Spleen (tissue), 11 donors: ENCODE measurements at regions not wholly inside any gene's neighbourhood (a gene's known extent, or its start where the extent isn't known, plus 50 kb on each side); places are given as distances from the start of the nearest gene placed in this dataset.

Experiments
- DNase-seq: peaks from one replicate; pipeline ENCODE4 v3.0.0-alpha.2; 2020
- H3K27ac ChIP-seq, 8 donors: fragments of 200-600 bp; sonication (generic) in 7 of 8; 1 replicate in 4 of 8; 2 replicates in 4 of 8; pipeline versions ENCODE4 v1.5.0 to v1.8.0; 2016 to 2021; ENCODE audit warnings: inconsistent platforms in 4 of 8, mild to moderate bottlenecking in 4 of 8, moderate library complexity in 1 of 8
- H3K27me3 ChIP-seq, 7 donors: fragments of 200-600 bp; sonication (generic) in 6 of 7; replicated peaks in 1 of 7; 1 replicate in 4 of 7; 2 replicates in 3 of 7; pipeline versions ENCODE4 v1.5.0 to v1.8.0; 2016 to 2021; ENCODE audit warnings: inconsistent platforms in 3 of 7, mild to moderate bottlenecking in 1 of 7
- H3K36me3 ChIP-seq, 6 donors: fragments of 200-600 bp; sonication (generic) in 5 of 6; 1 replicate in 4 of 6; 2 replicates in 2 of 6; pipeline versions ENCODE4 v1.5.0 to v1.8.0; 2016 to 2021; ENCODE audit warnings: inconsistent platforms in 2 of 6
- H3K4me1 ChIP-seq, 6 donors: fragments of 200-600 bp; sonication (generic) in 5 of 6; 1 replicate in 3 of 6; 2 replicates in 3 of 6; pipeline versions ENCODE4 v1.5.0 to v1.8.0; 2016 to 2021; ENCODE audit warnings: inconsistent platforms in 3 of 6
- H3K4me3 ChIP-seq, 8 donors: fragments of 200-600 bp; sonication (generic) in 7 of 8; 1 replicate in 4 of 8; 2 replicates in 4 of 8; pipeline versions ENCODE4 v1.5.0 to v1.8.0; 2016 to 2021; ENCODE audit warnings: inconsistent platforms in 4 of 8, mild to moderate bottlenecking in 4 of 8, moderate library complexity in 2 of 8
- H3K9me3 ChIP-seq, 8 donors: fragments of 200-600 bp; sonication (generic) in 7 of 8; 1 replicate in 4 of 8; 2 replicates in 4 of 8; pipeline versions ENCODE4 v1.5.0 to v1.8.0; 2016 to 2021; ENCODE audit warnings: inconsistent platforms in 4 of 8
- POLR2A ChIP-seq, 3 donors: fragments of 450-650 bp; IDR thresholded peaks; one replicate each; pipeline ENCODE4 v1.5.1; 2017; ENCODE audit warnings: antibody characterized with exemption in 3 of 3, mild to moderate bottlenecking in 1 of 3
- POLR2AphosphoS5 ChIP-seq, 3 donors: sonication (generic); formaldehyde crosslinking; IDR thresholded peaks; one replicate each; pipeline ENCODE4 v1.5.1; 2017; ENCODE audit warnings: antibody characterized with exemption in 3 of 3
- WGBS, 5 donors: extraction: QIAGEN DNeasy Blood & Tissue Kit in 3 of 5; methylation state at CpG; one replicate each; pipeline versions ENCODE4 v1.1.5 to v1.1.7; 2013 to 2018; 5-methylcytosine and 5-hydroxymethylcytosine counted together
- intact Hi-C: fragments of 100-400 bp; cut with DNase I; formaldehyde crosslinking; loops from one replicate; pipeline ENCODE4 v1.15.0; 2023; ENCODE audit warnings: low total_unique reads
- TF ChIP-seq, protein P1 (sequence below), 11 experiments: fragments of 200-600 bp in 7 of 11; fragments of 450-650 bp in 4 of 11; sonication (generic) in 4 of 11; IDR thresholded peaks in 8 of 11; conservative IDR thresholded peaks in 3 of 11; 1 replicate in 7 of 11; 2 replicates in 4 of 11; pipeline versions ENCODE4 v1.4.0 to v1.8.0; 2016 to 2021; ENCODE audit warnings: antibody characterized with exemption in 11 of 11, inconsistent platforms in 4 of 11, mild to moderate bottlenecking in 1 of 11
- donor health status: healthy with polysubstance abuse.
- donor health status: DM: no; HTN: no; CAD: no; lungs with moderate emphysema.
- donor health status: DM: no; HTN: no; CAD: no.
- donor health status: Bipolar disorder and iron deficiency.
- donor health status: healthy.
- donor health status: DM: no; HTN: no; CAD: no.
- donor health status: DM: yes; HTN: yes; CAD: no.

DNA sequence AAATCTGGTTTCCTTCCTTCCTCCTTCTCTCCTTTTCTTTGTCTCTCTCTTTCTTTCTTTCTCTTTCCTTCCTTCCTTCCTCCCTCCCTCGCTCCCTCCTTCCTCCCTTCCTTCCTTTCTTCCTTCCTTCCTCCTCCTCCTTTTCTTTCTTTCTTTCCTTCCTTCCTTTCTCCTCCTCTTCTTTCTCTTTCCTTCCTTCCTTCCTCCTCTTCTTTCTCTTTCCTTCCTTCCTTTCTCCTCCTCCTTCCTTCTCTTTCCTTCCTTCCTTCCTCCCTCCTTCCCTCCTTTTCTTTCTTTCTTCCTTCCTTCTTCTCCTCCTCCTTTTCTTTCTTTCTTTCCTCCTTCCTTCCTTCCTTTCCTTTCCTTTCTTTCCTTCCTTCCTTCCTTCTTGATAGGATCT is 61.2 kb downstream of the VIP start:
- Histone ChIP-seq H3K36me3 (no peaks in the 10 kb centered on the region), H3K27ac (no peak overlapping the region), H3K4me1 (no peaks in the 10 kb centered on the region), H3K9me3 (no peaks in the 10 kb centered on the region), H3K4me3 (no peak overlapping the region), H3K27me3 (no peaks in the 10 kb centered on the region)
- TF ChIP-seq POLR2A (IDR thresholded peaks at IDR 0.05) = no peak
- intact Hi-C loops = no loop called here
- DNase-seq = no peak
- WGBS, 5 donors = 48 to 75% (median 66%) methylated on average over 1 of the region's 1 CpG

- Histone ChIP-seq H3K4me3 (no peak overlapping the region), H3K4me1 (no peaks in the 10 kb centered on the region), H3K27me3 (no peaks in the 10 kb centered on the region), H3K9me3 (no peaks in the 10 kb centered on the region), H3K36me3 (no peaks in the 10 kb centered on the region), H3K27ac (no peak overlapping the region)
- WGBS, 5 donors = 80 to 94% (median 86%) methylated on average over 5 of the region's 5 CpGs
- TF ChIP-seq, protein P1, sequence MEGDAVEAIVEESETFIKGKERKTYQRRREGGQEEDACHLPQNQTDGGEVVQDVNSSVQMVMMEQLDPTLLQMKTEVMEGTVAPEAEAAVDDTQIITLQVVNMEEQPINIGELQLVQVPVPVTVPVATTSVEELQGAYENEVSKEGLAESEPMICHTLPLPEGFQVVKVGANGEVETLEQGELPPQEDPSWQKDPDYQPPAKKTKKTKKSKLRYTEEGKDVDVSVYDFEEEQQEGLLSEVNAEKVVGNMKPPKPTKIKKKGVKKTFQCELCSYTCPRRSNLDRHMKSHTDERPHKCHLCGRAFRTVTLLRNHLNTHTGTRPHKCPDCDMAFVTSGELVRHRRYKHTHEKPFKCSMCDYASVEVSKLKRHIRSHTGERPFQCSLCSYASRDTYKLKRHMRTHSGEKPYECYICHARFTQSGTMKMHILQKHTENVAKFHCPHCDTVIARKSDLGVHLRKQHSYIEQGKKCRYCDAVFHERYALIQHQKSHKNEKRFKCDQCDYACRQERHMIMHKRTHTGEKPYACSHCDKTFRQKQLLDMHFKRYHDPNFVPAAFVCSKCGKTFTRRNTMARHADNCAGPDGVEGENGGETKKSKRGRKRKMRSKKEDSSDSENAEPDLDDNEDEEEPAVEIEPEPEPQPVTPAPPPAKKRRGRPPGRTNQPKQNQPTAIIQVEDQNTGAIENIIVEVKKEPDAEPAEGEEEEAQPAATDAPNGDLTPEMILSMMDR (IDR thresholded peaks at IDR 0.05 in 8 of 11, conservative IDR thresholded peaks at IDR 0.05 in 3 of 11) = no peak
- TF ChIP-seq POLR2A (IDR thresholded peaks at IDR 0.05) (no peak), POLR2AphosphoS5 (IDR thresholded peaks at IDR 0.05) (no peak)
- intact Hi-C loops = no loop called here
- no peak for DNase-seq
Observed at GRCh38 chr6:152815230-152815872, 64.8 kb downstream of the VIP start.

GRCh38 chr6:152816055-152816454 is 65.5 kb downstream of the VIP start:
- H3K9me3 ChIP-seq = no peaks in the 10 kb centered on the region
- H3K27ac ChIP-seq = no peak overlapping the region
- no peaks in the 10 kb centered on the region for H3K27me3 ChIP-seq
- WGBS, 5 donors = 48 to 68% (median 66%) methylated on average over 3 of the region's 3 CpGs
- intact Hi-C loops = no loop called here
- no peak for DNase-seq
- H3K36me3 ChIP-seq = no peaks in the 10 kb centered on the region
- no peaks in the 10 kb centered on the region for H3K4me1 ChIP-seq
- TF ChIP-seq POLR2AphosphoS5 (IDR thresholded peaks at IDR 0.05) (no peak), POLR2A (IDR thresholded peaks at IDR 0.05) (no peak)
- TF ChIP-seq, protein P1 (IDR thresholded peaks at IDR 0.05 in 8 of 11, conservative IDR thresholded peaks at IDR 0.05 in 3 of 11) = no peak
- no peak overlapping the region for H3K4me3 ChIP-seq

DNA sequence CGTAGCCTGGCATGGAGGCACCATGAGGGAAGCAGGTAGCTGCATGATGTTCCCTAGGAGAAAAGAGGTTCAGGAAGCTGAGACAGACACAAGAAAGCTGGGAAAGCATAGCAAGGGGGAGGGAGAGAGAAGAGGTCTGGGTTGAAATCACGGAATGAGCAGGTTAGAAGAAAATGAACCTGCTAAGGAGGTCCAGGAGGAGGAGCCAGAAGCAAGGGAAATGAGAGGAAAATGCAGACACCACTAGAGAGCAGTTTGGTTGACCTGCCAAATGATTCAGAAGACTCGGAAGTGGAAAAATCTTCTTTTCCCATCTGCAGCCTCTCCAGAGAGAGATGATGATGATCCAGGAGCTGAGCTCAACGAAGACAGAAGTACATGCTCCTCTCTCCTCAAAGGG is 70.9 kb downstream of the VIP start:
- intact Hi-C loops = no loop called here
- Histone ChIP-seq H3K27me3 (no peaks in the 10 kb centered on the region), H3K36me3 (no peaks in the 10 kb centered on the region), H3K27ac (no peak overlapping the region), H3K4me1 (no peaks in the 10 kb centered on the region), H3K4me3 (no peak overlapping the region), H3K9me3 (no peaks in the 10 kb centered on the region)
- DNase-seq = no peak
- TF ChIP-seq, protein P1 (IDR thresholded peaks at IDR 0.05 in 8 of 11, conservative IDR thresholded peaks at IDR 0.05 in 3 of 11) = no peak
- no peak for TF ChIP-seq POLR2A (IDR thresholded peaks at IDR 0.05)
- TF ChIP-seq POLR2AphosphoS5 (IDR thresholded peaks at IDR 0.05) = no peak
- 60 to 66% (median 64%) methylated on average over 4 of the region's 4 CpGs for WGBS, 5 donors

- no peaks in the 10 kb centered on the region for H3K36me3 ChIP-seq
- H3K4me1 ChIP-seq = no peaks in the 10 kb centered on the region
- no peak for DNase-seq
- intact Hi-C loops = no loop called here
- no peaks in the 10 kb centered on the region for H3K9me3 ChIP-seq
- no peaks in the 10 kb centered on the region for H3K27me3 ChIP-seq
- WGBS, 5 donors = 78 to 90% (median 83%) methylated on average over 2 of the region's 2 CpGs
- no peak overlapping the region for H3K4me3 ChIP-seq
- TF ChIP-seq POLR2AphosphoS5 (IDR thresholded peaks at IDR 0.05) (no peak), POLR2A (IDR thresholded peaks at IDR 0.05) (no peak)
- TF ChIP-seq, protein P1 (IDR thresholded peaks at IDR 0.05 in 8 of 11, conservative IDR thresholded peaks at IDR 0.05 in 3 of 11) = no peak
- H3K27ac ChIP-seq = no peak overlapping the region
Observed at GRCh38 chr6:152824666-152825065, 74.1 kb downstream of the VIP start.
